ENCODE measurements at regions not wholly inside any gene's neighbourhood (a gene's known extent, or its start where the extent isn't known, plus 50 kb on each side); places are given as distances from the start of the nearest gene placed in this dataset.

- TF ChIP-seq SPI1 (IDR thresholded peaks at IDR 0.05; ENCODE audit: borderline replicate concordance, low read depth), result no peak
- TF ChIP-seq, protein P1, sequence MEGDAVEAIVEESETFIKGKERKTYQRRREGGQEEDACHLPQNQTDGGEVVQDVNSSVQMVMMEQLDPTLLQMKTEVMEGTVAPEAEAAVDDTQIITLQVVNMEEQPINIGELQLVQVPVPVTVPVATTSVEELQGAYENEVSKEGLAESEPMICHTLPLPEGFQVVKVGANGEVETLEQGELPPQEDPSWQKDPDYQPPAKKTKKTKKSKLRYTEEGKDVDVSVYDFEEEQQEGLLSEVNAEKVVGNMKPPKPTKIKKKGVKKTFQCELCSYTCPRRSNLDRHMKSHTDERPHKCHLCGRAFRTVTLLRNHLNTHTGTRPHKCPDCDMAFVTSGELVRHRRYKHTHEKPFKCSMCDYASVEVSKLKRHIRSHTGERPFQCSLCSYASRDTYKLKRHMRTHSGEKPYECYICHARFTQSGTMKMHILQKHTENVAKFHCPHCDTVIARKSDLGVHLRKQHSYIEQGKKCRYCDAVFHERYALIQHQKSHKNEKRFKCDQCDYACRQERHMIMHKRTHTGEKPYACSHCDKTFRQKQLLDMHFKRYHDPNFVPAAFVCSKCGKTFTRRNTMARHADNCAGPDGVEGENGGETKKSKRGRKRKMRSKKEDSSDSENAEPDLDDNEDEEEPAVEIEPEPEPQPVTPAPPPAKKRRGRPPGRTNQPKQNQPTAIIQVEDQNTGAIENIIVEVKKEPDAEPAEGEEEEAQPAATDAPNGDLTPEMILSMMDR (IDR thresholded peaks at IDR 0.05; ENCODE audit: insufficient read depth, low read length), result no peak
- no peak for TF ChIP-seq REST (IDR thresholded peaks at IDR 0.05; ENCODE audit: insufficient replicate concordance, low read depth)
- no peak for TF ChIP-seq GABPA (IDR thresholded peaks at IDR 0.05; ENCODE audit: low read depth)
- no peak for TF ChIP-seq POLR2AphosphoS5 (IDR thresholded peaks at IDR 0.05; ENCODE audit: low read depth)
- no peaks in the 10 kb centered on the region for H3K27me3 ChIP-seq (ENCODE audit: insufficient read depth, poor library complexity, severe bottlenecking)
- no peak for DNase-seq (ENCODE audit: low read depth in 1 of 2, low spot score in 1 of 2)
Measured at GRCh38 chr6:79824202-79824601, 123.2 kb downstream of the ELOVL4 start.

DNA sequence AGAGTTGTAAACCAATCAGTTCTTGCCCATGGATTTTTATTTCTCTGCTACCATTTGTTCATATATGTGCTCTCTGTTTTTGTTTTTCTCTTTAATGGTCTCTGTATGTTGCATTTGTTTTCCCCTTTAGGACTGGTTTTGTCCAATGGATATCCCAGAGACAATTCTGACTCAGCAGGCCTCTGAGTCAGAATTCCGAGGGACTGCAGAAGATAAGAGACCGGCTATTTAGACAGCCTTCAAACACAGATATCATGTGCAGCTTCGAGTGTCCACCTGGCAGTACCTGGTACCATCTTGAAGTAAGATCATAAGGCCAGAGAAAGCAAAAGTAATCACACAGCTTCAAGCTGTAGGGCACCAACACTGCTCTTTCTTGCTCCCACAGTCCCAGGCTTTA, 125.5 kb downstream of the ELOVL4 start:
- no peak overlapping the region for H3K27ac ChIP-seq (replicated peaks)
- no peak for TF ChIP-seq SPI1 (IDR thresholded peaks at IDR 0.05; ENCODE audit: borderline replicate concordance, low read depth)
- no peak for TF ChIP-seq REST (IDR thresholded peaks at IDR 0.05; ENCODE audit: insufficient replicate concordance, low read depth)
- TF ChIP-seq POLR2AphosphoS5 (IDR thresholded peaks at IDR 0.05; ENCODE audit: low read depth), result no peak
- no peak for TF ChIP-seq GABPA (IDR thresholded peaks at IDR 0.05; ENCODE audit: low read depth)
- TF ChIP-seq, protein P1 (IDR thresholded peaks at IDR 0.05; ENCODE audit: insufficient read depth, low read length), result no peak
- DNase-seq (ENCODE audit: low read depth in 1 of 2, low spot score in 1 of 2), result no peak
- H3K4me3 ChIP-seq (replicated peaks; ENCODE audit: insufficient read depth, low read length), result no peak overlapping the region
- no peaks in the 10 kb centered on the region for H3K27me3 ChIP-seq (ENCODE audit: insufficient read depth, poor library complexity, severe bottlenecking)

More at GRCh38 chr6:79824202-79824601, 123.2 kb downstream of the ELOVL4 start:
- Histone ChIP-seq H3K4me3 (replicated peaks; ENCODE audit: insufficient read depth, low read length) (no peak overlapping the region), H3K27ac (replicated peaks) (no peak overlapping the region)

GRCh38 chr6:79818471-79818870, 128.9 kb downstream of the ELOVL4 start:
- TF ChIP-seq SPI1 (IDR thresholded peaks at IDR 0.05; ENCODE audit: borderline replicate concordance, low read depth), result no peak
- Histone ChIP-seq H3K27ac (replicated peaks) (no peak overlapping the region), H3K4me3 (replicated peaks; ENCODE audit: insufficient read depth, low read length) (no peak overlapping the region), H3K27me3 (ENCODE audit: insufficient read depth, poor library complexity, severe bottlenecking) (no peaks in the 10 kb centered on the region)
- DNase-seq (ENCODE audit: low read depth in 1 of 2, low spot score in 1 of 2), result no peak

DNA sequence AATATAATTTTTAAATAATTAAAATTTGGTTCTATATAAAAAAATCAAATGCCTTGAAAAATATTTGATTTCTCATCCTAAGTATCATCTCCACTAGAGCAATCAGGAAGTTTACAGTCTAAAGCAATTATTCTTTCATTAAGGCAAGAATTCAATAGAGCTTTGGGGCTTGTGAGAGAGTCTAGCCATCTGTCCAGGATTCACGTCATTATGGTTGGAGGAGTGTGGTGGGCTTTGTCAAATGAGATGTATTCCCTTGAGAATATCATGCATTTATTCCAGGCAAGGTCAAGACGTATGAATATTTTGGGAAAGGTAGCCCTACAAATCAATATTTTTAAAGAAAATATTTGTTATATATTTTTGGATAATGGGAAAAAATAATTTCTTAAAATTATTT, 132.4 kb downstream of the ELOVL4 start:
- TF ChIP-seq SPI1 (IDR thresholded peaks at IDR 0.05; ENCODE audit: borderline replicate concordance, low read depth) (no peak), POLR2AphosphoS5 (IDR thresholded peaks at IDR 0.05; ENCODE audit: low read depth) (no peak), GABPA (IDR thresholded peaks at IDR 0.05; ENCODE audit: low read depth) (no peak), REST (IDR thresholded peaks at IDR 0.05; ENCODE audit: insufficient replicate concordance, low read depth) (no peak)
- TF ChIP-seq, protein P1 (IDR thresholded peaks at IDR 0.05; ENCODE audit: insufficient read depth, low read length), result no peak
- H3K4me3 ChIP-seq (replicated peaks; ENCODE audit: insufficient read depth, low read length), result no peak overlapping the region
- H3K27ac ChIP-seq (replicated peaks), result no peak overlapping the region
- H3K27me3 ChIP-seq (ENCODE audit: insufficient read depth, poor library complexity, severe bottlenecking), result no peaks in the 10 kb centered on the region
- no peak for DNase-seq (ENCODE audit: low read depth in 1 of 2, low spot score in 1 of 2)

All from HL-60 (cell line).